ENCODE measurements at regions not wholly inside any gene's neighbourhood (a gene's known extent, or its start where the extent isn't known, plus 50 kb on each side); places are given as distances from the start of the nearest gene placed in this dataset.

GRCh38 chr17:14604591-14605266 is 303.8 kb downstream of the HS3ST3B1 start:
- peaks cover 8 to 41% (median 30%) of the 10 kb centered on the region in 7 donors for H3K9me3 Mint-ChIP-seq
- H3K27me3 Mint-ChIP-seq (ENCODE audit: low read depth in 3 of 3) = peaks cover 0 to 1% (median 0%) of the 10 kb centered on the region in 3 donors
- peak overlapping the region; percentile 79 to 95 for H3K27ac ChIP-seq (ENCODE audit: low read depth in 1 of 2, low read length in 2 of 2)
- H3K27me3 ChIP-seq (ENCODE audit: control insufficient read depth in 2 of 2, insufficient read depth in 2 of 2, low read length in 2 of 2) = no peaks in the 10 kb centered on the region
- no peaks in the 10 kb centered on the region for H3K36me3 ChIP-seq (replicated peaks in 1 of 2; ENCODE audit: control insufficient read depth in 1 of 2, insufficient read depth in 2 of 2, low read length in 2 of 2)
- peak overlapping the region; percentile 47 for H2AFZ ChIP-seq (ENCODE audit: insufficient read depth, low read depth, low read length, poor library complexity, severe bottlenecking)
- H3K4me3 Mint-ChIP-seq = peak overlapping the region; percentile 75 to 93
- intact Hi-C loops (cut with micrococcal nuclease) = loop anchor here (5.0 to 10.0 kb wide), 2 partner anchors 130 to 302 kb away; partner anchors contain the start of gene HS3ST3B1 (in 1 of the 2)
- H4K20me1 ChIP-seq (ENCODE audit: insufficient read depth, low read length) = no peaks in the 10 kb centered on the region
- peak in 1 of 3 donors; percentile 83 for DNase-seq
- 0% methylated on average over 8 of the region's 9 CpGs for WGBS (ENCODE audit: insufficient coverage)
- peaks cover 16 to 24% of the 10 kb centered on the region in 2 donors for H3K4me1 ChIP-seq (ENCODE audit: control insufficient read depth in 1 of 2, insufficient read depth in 2 of 2, low read length in 2 of 2)
- no peaks in the 10 kb centered on the region for H3K79me2 ChIP-seq (ENCODE audit: insufficient read depth, low read length)
- peaks cover 26% of the 10 kb centered on the region for H3K4me1 Mint-ChIP-seq
- H3K9me3 ChIP-seq (replicated peaks in 1 of 2; ENCODE audit: control insufficient read depth in 1 of 2, insufficient read depth in 1 of 2, low read length in 2 of 2) = no peaks in the 10 kb centered on the region
- H3K4me3 ChIP-seq (replicated peaks in 1 of 3; ENCODE audit: low read depth in 2 of 3, low read length in 3 of 3) = peak overlapping the region; percentile 36 to 86 (median 75)
- H3K27ac Mint-ChIP-seq = peak overlapping the region; percentile 94 to 99 (median 98)
- H3K36me3 Mint-ChIP-seq = peaks cover 5 to 28% of the 10 kb centered on the region in 2 donors
- peak overlapping the region; percentile 48 for H3K9ac ChIP-seq (ENCODE audit: insufficient read depth, low read length, poor library complexity, severe bottlenecking)
- H3K4me2 ChIP-seq (replicated peaks; ENCODE audit: extremely low read depth, low read length, poor library complexity, severe bottlenecking) = peak overlapping the region; percentile 76
- no peak for TF ChIP-seq CTCF (IDR thresholded peaks at IDR 0.05)

- H3K4me2 ChIP-seq (replicated peaks; ENCODE audit: extremely low read depth, low read length, poor library complexity, severe bottlenecking) = no peak overlapping the region
- no peak overlapping the region for H3K4me3 ChIP-seq (replicated peaks in 1 of 3; ENCODE audit: low read depth in 2 of 3, low read length in 3 of 3)
- H3K4me3 Mint-ChIP-seq = no peak overlapping the region
- H3K9ac ChIP-seq (ENCODE audit: insufficient read depth, low read length, poor library complexity, severe bottlenecking) = no peak overlapping the region
- H3K9me3 Mint-ChIP-seq = peaks cover 6 to 17% (median 11%) of the 10 kb centered on the region in 7 donors
- no peak for DNase-seq
- H3K36me3 ChIP-seq (replicated peaks in 1 of 2; ENCODE audit: control insufficient read depth in 1 of 2, insufficient read depth in 2 of 2, low read length in 2 of 2) = no peaks in the 10 kb centered on the region
- H2AFZ ChIP-seq (ENCODE audit: insufficient read depth, low read depth, low read length, poor library complexity, severe bottlenecking) = no peak overlapping the region
- peaks cover 5% of the 10 kb centered on the region for H3K4me1 Mint-ChIP-seq
- no peaks in the 10 kb centered on the region for H3K9me3 ChIP-seq (replicated peaks in 1 of 2; ENCODE audit: control insufficient read depth in 1 of 2, insufficient read depth in 1 of 2, low read length in 2 of 2)
- no peak for TF ChIP-seq CTCF (IDR thresholded peaks at IDR 0.05)
- 100% methylated on average over 1 of the region's 4 CpGs for WGBS (ENCODE audit: insufficient coverage)
- no peaks in the 10 kb centered on the region for H3K4me1 ChIP-seq (ENCODE audit: control insufficient read depth in 1 of 2, insufficient read depth in 2 of 2, low read length in 2 of 2)
- H3K27me3 Mint-ChIP-seq (ENCODE audit: low read depth in 3 of 3) = peaks cover 0 to 3% (median 2%) of the 10 kb centered on the region in 3 donors
- H3K27me3 ChIP-seq (ENCODE audit: control insufficient read depth in 2 of 2, insufficient read depth in 2 of 2, low read length in 2 of 2) = no peaks in the 10 kb centered on the region
- intact Hi-C loops (cut with micrococcal nuclease) = no loop called here
- no peak overlapping the region for H3K27ac ChIP-seq (ENCODE audit: low read depth in 1 of 2, low read length in 2 of 2)
- no peak overlapping the region for H3K27ac Mint-ChIP-seq
- H4K20me1 ChIP-seq (ENCODE audit: insufficient read depth, low read length) = no peaks in the 10 kb centered on the region
- H3K79me2 ChIP-seq (ENCODE audit: insufficient read depth, low read length) = no peaks in the 10 kb centered on the region
- peaks cover 3 to 6% of the 10 kb centered on the region in 2 donors for H3K36me3 Mint-ChIP-seq
These were observed 295.3 kb downstream of the HS3ST3B1 start for GRCh38 chr17:14596224-14596623.
